ENCODE measurements at regions not wholly inside any gene's neighbourhood (a gene's known extent, or its start where the extent isn't known, plus 50 kb on each side); places are given as distances from the start of the nearest gene placed in this dataset.
"Not testable (repeated sequence)": the region's sequence is repeated elsewhere in the genome, so short reads cannot be mapped to it uniquely, and the experiment has no call there.

- no peak for DNase-seq (ENCODE audit: low read depth in 2 of 2)
Measured at GRCh38 chr2:17136877-17137276, 381.4 kb downstream of the RAD51AP2 start.

GRCh38 chr2:17136231-17136630, 382.0 kb downstream of the RAD51AP2 start:
- DNase-seq (ENCODE audit: low read depth in 2 of 2): no peak

- DNase-seq (ENCODE audit: low read depth in 2 of 2): no peak
Measured at GRCh38 chr2:17135619-17136018, 382.6 kb downstream of the RAD51AP2 start.

GRCh38 chr2:17133052-17133671, 385.1 kb downstream of the RAD51AP2 start:
- DNase-seq (ENCODE audit: low read depth in 2 of 2): no peak

- DNase-seq (ENCODE audit: low read depth in 2 of 2): not testable (repeated sequence)
Measured at GRCh38 chr2:17130627-17131026, 387.6 kb downstream of the RAD51AP2 start.

- no peak for DNase-seq (ENCODE audit: low read depth in 2 of 2)
Measured at GRCh38 chr2:17125989-17126620, 392.1 kb downstream of the RAD51AP2 start.

- DNase-seq (ENCODE audit: low read depth in 2 of 2): no peak
Measured at GRCh38 chr2:17124575-17125318, 393.5 kb downstream of the RAD51AP2 start.

- peak in 1 of 2 donors; percentile 10 for DNase-seq (ENCODE audit: low read depth in 2 of 2)
Measured at GRCh38 chr2:17122887-17123501, 395.2 kb downstream of the RAD51AP2 start.

GRCh38 chr2:17115466-17115865, 402.8 kb downstream of the RAD51AP2 start:
- no peak for DNase-seq (ENCODE audit: low read depth in 2 of 2)

GRCh38 chr2:17115042-17115441, 403.2 kb downstream of the RAD51AP2 start:
- DNase-seq (ENCODE audit: low read depth in 2 of 2): no peak

- no peak for DNase-seq (ENCODE audit: low read depth in 2 of 2)
Measured at GRCh38 chr2:17107871-17108270, 410.4 kb downstream of the RAD51AP2 start.

GRCh38 chr2:17107151-17107550, 411.1 kb downstream of the RAD51AP2 start:
- no peak for DNase-seq (ENCODE audit: low read depth in 2 of 2)

- no peak for DNase-seq (ENCODE audit: low read depth in 2 of 2)
Measured at GRCh38 chr2:17106418-17106817, 411.8 kb downstream of the RAD51AP2 start.

GRCh38 chr2:17104454-17104853, 413.8 kb downstream of the RAD51AP2 start:
- DNase-seq (ENCODE audit: low read depth in 2 of 2): no peak

- DNase-seq (ENCODE audit: low read depth in 2 of 2): no peak
Measured at GRCh38 chr2:17101596-17101995, 416.6 kb downstream of the RAD51AP2 start.

- no peak for DNase-seq (ENCODE audit: low read depth in 2 of 2)
Measured at GRCh38 chr2:17101091-17101490, 417.1 kb downstream of the RAD51AP2 start.

GRCh38 chr2:17095340-17095739, 422.9 kb downstream of the RAD51AP2 start:
- DNase-seq (ENCODE audit: low read depth in 2 of 2): no peak

- DNase-seq (ENCODE audit: low read depth in 2 of 2): no peak
Measured at GRCh38 chr2:17093712-17094111, 424.5 kb downstream of the RAD51AP2 start.

- no peak for DNase-seq (ENCODE audit: low read depth in 2 of 2)
Measured at GRCh38 chr2:17086990-17087389, 421.4 kb upstream of the CYRIA start.

GRCh38 chr2:17085546-17086202, 420.0 kb upstream of the CYRIA start:
- DNase-seq (ENCODE audit: low read depth in 2 of 2): no peak

- DNase-seq (ENCODE audit: low read depth in 2 of 2): no peak
Measured at GRCh38 chr2:17084877-17085276, 419.2 kb upstream of the CYRIA start.

GRCh38 chr2:17083902-17084301, 418.3 kb upstream of the CYRIA start:
- no peak for DNase-seq (ENCODE audit: low read depth in 2 of 2)

Data from dermis microvascular lymphatic vessel endothelial cell (primary cell).